Neural crest cell (in vitro differentiated cells): ENCODE measurements at regions not wholly inside any gene's neighbourhood (a gene's known extent, or its start where the extent isn't known, plus 50 kb on each side); places are given as distances from the start of the nearest gene placed in this dataset.

Experiments
- DNase-seq: peaks from one replicate; pipeline ENCODE4 v3.0.0; 2021; ENCODE audit warnings: low read depth, mixed read lengths, low spot score
- H3K27ac Mint-ChIP-seq: one replicate; pipeline ENCODE4 v1.8.0; 2021; ENCODE audit warnings: mild to moderate bottlenecking, mixed read lengths; ENCODE audit not compliant: unreplicated experiment
- H3K27me3 Mint-ChIP-seq: 2 replicates; pipeline ENCODE4 v1.8.0; 2021; ENCODE audit warnings: low read depth, mild to moderate bottlenecking, mixed read lengths
- H3K36me3 Mint-ChIP-seq: 2 replicates; pipeline ENCODE4 v1.8.0; 2021; ENCODE audit warnings: low read depth, mild to moderate bottlenecking, mixed read lengths
- H3K4me1 Mint-ChIP-seq: 2 replicates; pipeline ENCODE4 v1.8.0; 2021; ENCODE audit warnings: mixed read lengths
- H3K4me3 Mint-ChIP-seq: one replicate; pipeline ENCODE4 v1.8.0; 2021; ENCODE audit warnings: mild to moderate bottlenecking, mixed read lengths
- H3K9me3 Mint-ChIP-seq: 2 replicates; pipeline ENCODE4 v1.8.0; 2021; ENCODE audit warnings: mixed read lengths
- CTCF ChIP-seq: fragments of 200-600 bp; sonication (generic); conservative IDR thresholded peaks from 2 replicates; pipeline ENCODE4 v1.5.0; 2021; ENCODE audit warnings: antibody characterized with exemption, mild to moderate bottlenecking

- DNase-seq: no peak
- Mint-ChIP-seq H3K27me3 (no peaks in the 10 kb centered on the region), H3K9me3 (peaks cover 5% of the 10 kb centered on the region), H3K27ac (no peak overlapping the region), H3K4me1 (no peaks in the 10 kb centered on the region), H3K4me3 (no peak overlapping the region), H3K36me3 (peaks cover 3% of the 10 kb centered on the region)
- no peak for TF ChIP-seq CTCF
Observed at GRCh38 chr2:154934213-154934612, 235.7 kb downstream of the KCNJ3 start.

- H3K4me3 Mint-ChIP-seq: no peak overlapping the region
- no peaks in the 10 kb centered on the region for H3K4me1 Mint-ChIP-seq
- H3K27me3 Mint-ChIP-seq: no peaks in the 10 kb centered on the region
- TF ChIP-seq CTCF: no peak
- DNase-seq: no peak
- no peaks in the 10 kb centered on the region for H3K9me3 Mint-ChIP-seq
- H3K36me3 Mint-ChIP-seq: no peaks in the 10 kb centered on the region
- no peak overlapping the region for H3K27ac Mint-ChIP-seq
Observed at GRCh38 chr2:154924531-154924930, 226.0 kb downstream of the KCNJ3 start.

- no peak for DNase-seq
- H3K4me3 Mint-ChIP-seq: no peak overlapping the region
- no peaks in the 10 kb centered on the region for H3K4me1 Mint-ChIP-seq
- no peaks in the 10 kb centered on the region for H3K27me3 Mint-ChIP-seq
- no peak overlapping the region for H3K27ac Mint-ChIP-seq
- H3K9me3 Mint-ChIP-seq: no peaks in the 10 kb centered on the region
- no peak for TF ChIP-seq CTCF
- H3K36me3 Mint-ChIP-seq: no peaks in the 10 kb centered on the region
Observed at GRCh38 chr2:154914561-154914960, 216.1 kb downstream of the KCNJ3 start.

GRCh38 chr2:154912215-154912614, 213.7 kb downstream of the KCNJ3 start:
- Mint-ChIP-seq H3K9me3 (no peaks in the 10 kb centered on the region), H3K27me3 (no peaks in the 10 kb centered on the region), H3K27ac (no peak overlapping the region), H3K4me3 (no peak overlapping the region), H3K36me3 (no peaks in the 10 kb centered on the region), H3K4me1 (no peaks in the 10 kb centered on the region)
- TF ChIP-seq CTCF: no peak
- DNase-seq: no peak

- Mint-ChIP-seq H3K36me3 (no peaks in the 10 kb centered on the region), H3K27ac (no peak overlapping the region), H3K27me3 (no peaks in the 10 kb centered on the region)
Observed at GRCh38 chr2:154911729-154912128, 213.2 kb downstream of the KCNJ3 start.

More at GRCh38 chr2:154911729-154912128, 213.2 kb downstream of the KCNJ3 start:
- Mint-ChIP-seq H3K4me3 (no peak overlapping the region), H3K9me3 (peaks cover 1% of the 10 kb centered on the region), H3K4me1 (no peaks in the 10 kb centered on the region)
- DNase-seq: no peak
- TF ChIP-seq CTCF: no peak
